IMR-90 (cell line): ENCODE measurements at regions not wholly inside any gene's neighbourhood (a gene's known extent, or its start where the extent isn't known, plus 50 kb on each side); places are given as distances from the start of the nearest gene placed in this dataset.
A peak's percentile ranks its signal among the peaks of the same experiment; 100 is the strongest.

Source experiments
- ATAC-seq: fragments of 200-7000 bp; cut with Tn5 transposase; 2 replicates; pipeline ENCODE4 v1.9.1; 2020; ENCODE audit warnings: low read depth, mild to moderate bottlenecking, moderate library complexity
- BruUV-seq: library from RNA; stranded (reverse); fragments of 400-500 nt; replicated peaks from 2 replicates; lab custom pipeline; 2021; lab: Mats Ljungman, UMichigan
- CTCF ChIA-PET: fragments of 300-600 bp; formaldehyde crosslinking; extraction: SDS; loops from one replicate; lab custom pipeline; 2021; ENCODE audit warnings: antibody characterized with exemption; lab: Yijun Ruan, JAX
- POLR2A ChIA-PET: fragments of 300-600 bp; sonication (Branson Sonifier 250); formaldehyde crosslinking; loops from one replicate; lab custom pipeline; 2022; ENCODE audit warnings: antibody characterized with exemption; ENCODE audit not compliant: unreplicated experiment; lab: Charles Lee
- DNase-seq: peaks from one replicate; pipeline ENCODE4 v3.0.0; 2013
- H2AFZ ChIP-seq: replicated peaks from 2 replicates; pipeline ENCODE3; 2013; ENCODE audit warnings: low read length, mild to moderate bottlenecking; ENCODE audit not compliant: poor library complexity
- H2AK5ac ChIP-seq: 2 replicates; pipeline ENCODE4 v1.6.1; 2013; ENCODE audit warnings: low read depth, low read length, inconsistent platforms
- H2AK9ac ChIP-seq: replicated peaks from 2 replicates; pipeline ENCODE3; 2013; ENCODE audit warnings: mild to moderate bottlenecking, low read depth, low read length, moderate library complexity; ENCODE audit not compliant: poor library complexity
- H2BK120ac ChIP-seq: 2 replicates; pipeline ENCODE4 v1.6.1; 2013; ENCODE audit warnings: low read depth, low read length, inconsistent platforms
- H2BK15ac ChIP-seq: 3 replicates; pipeline ENCODE4 v1.6.1; 2013; ENCODE audit warnings: low read depth, low read length, inconsistent platforms
- H2BK20ac ChIP-seq: 2 replicates; pipeline ENCODE4 v1.6.1; 2013; ENCODE audit warnings: low read depth, mild to moderate bottlenecking, inconsistent platforms, low read length, moderate library complexity
- H2BK5ac ChIP-seq: 2 replicates; pipeline ENCODE4 v1.6.1; 2013; ENCODE audit warnings: mild to moderate bottlenecking, low read depth, low read length, inconsistent platforms; ENCODE audit not compliant: poor library complexity, severe bottlenecking
- H3K14ac ChIP-seq: replicated peaks from 2 replicates; pipeline ENCODE4 v1.6.1; 2013; ENCODE audit warnings: low read depth, low read length, inconsistent platforms
- H3K18ac ChIP-seq: 2 replicates; pipeline ENCODE4 v1.6.1; 2013; ENCODE audit warnings: low read depth, low read length, control low read depth
- H3K23ac ChIP-seq: 2 replicates; pipeline ENCODE4 v1.6.1; 2013; ENCODE audit warnings: low read depth, low read length, inconsistent platforms
- H3K27ac ChIP-seq: 2 replicates; pipeline ENCODE4 v1.5.1; 2013; ENCODE audit warnings: mild to moderate bottlenecking, control low read depth, low read length; ENCODE audit not compliant: insufficient read depth
- H3K27me3 ChIP-seq: 2 replicates; pipeline ENCODE4 v1.6.1; 2013; ENCODE audit warnings: low read length; ENCODE audit not compliant: control insufficient read depth, insufficient read depth
- H3K36me3 ChIP-seq: 2 replicates; pipeline ENCODE4 v1.6.1; 2013; ENCODE audit warnings: low read length, mixed read lengths; ENCODE audit not compliant: control insufficient read depth, insufficient read depth
- H3K4ac ChIP-seq: 2 replicates; pipeline ENCODE4 v1.6.1; 2013; ENCODE audit warnings: low read depth, low read length, inconsistent platforms
- H3K4me1 ChIP-seq: 2 replicates; pipeline ENCODE4 v1.6.1; 2013; ENCODE audit warnings: low read length, mixed read lengths; ENCODE audit not compliant: control insufficient read depth, insufficient read depth
- H3K4me2 ChIP-seq: 2 replicates; pipeline ENCODE4 v1.6.1; 2013; ENCODE audit warnings: low read depth, mild to moderate bottlenecking, control low read depth, low read length, moderate library complexity
- H3K4me3 ChIP-seq: 2 replicates; pipeline ENCODE4 v1.5.1; 2013; ENCODE audit warnings: low read depth, mild to moderate bottlenecking, control low read depth, low read length, moderate library complexity; ENCODE audit not compliant: insufficient read depth
- H3K56ac ChIP-seq: 2 replicates; pipeline ENCODE4 v1.6.1; 2013; ENCODE audit warnings: low read length, inconsistent platforms; ENCODE audit not compliant: insufficient read depth; ENCODE audit errors: extremely low read depth
- H3K79me1 ChIP-seq, 2 experiments: 2 replicates each; pipeline ENCODE4 v1.6.1; 2013; ENCODE audit warnings: low read length in 2 of 2, inconsistent platforms in 1 of 2, low read depth in 1 of 2
- H3K9ac ChIP-seq: 2 replicates; pipeline ENCODE4 v1.6.1; 2013; ENCODE audit warnings: low read depth, low read length, control low read depth
- H3K9me1 ChIP-seq: 2 replicates; pipeline ENCODE4 v1.6.1; 2013; ENCODE audit warnings: low read length, inconsistent platforms; ENCODE audit not compliant: insufficient read depth
- H3K9me3 ChIP-seq: 2 replicates; pipeline ENCODE4 v1.6.1; 2013; ENCODE audit warnings: low read length; ENCODE audit not compliant: control insufficient read depth, insufficient read depth
- H4K20me1 ChIP-seq: 2 replicates; pipeline ENCODE4 v1.6.1; 2013; ENCODE audit warnings: low read length, inconsistent platforms; ENCODE audit not compliant: insufficient read depth
- H4K5ac ChIP-seq: 2 replicates; pipeline ENCODE4 v1.6.1; 2013; ENCODE audit warnings: mild to moderate bottlenecking, low read depth, low read length, control low read depth
- H4K8ac ChIP-seq, 2 experiments: 2 replicates each; pipeline ENCODE4 v1.6.1; 2013; ENCODE audit warnings: low read depth in 2 of 2, low read length in 2 of 2, control low read depth in 1 of 2, inconsistent platforms in 1 of 2
- H4K91ac ChIP-seq: 2 replicates; pipeline ENCODE4 v1.6.1; 2013; ENCODE audit warnings: low read depth, low read length, inconsistent platforms; ENCODE audit not compliant: insufficient read depth
- BHLHE40 ChIP-seq: fragments of 150-350 bp; IDR thresholded peaks from 2 replicates; pipeline ENCODE4 v1.6.1; 2016; ENCODE audit warnings: mild to moderate bottlenecking, low read depth, low read length
- CEBPB ChIP-seq: IDR thresholded peaks from 2 replicates; pipeline ENCODE4 v1.6.1; 2012; ENCODE audit warnings: low read depth, low read length, improper control_type of control experiment
- MAZ ChIP-seq: IDR thresholded peaks from 2 replicates; pipeline ENCODE4 v1.6.1; 2012; ENCODE audit warnings: low read depth, mild to moderate bottlenecking, low read length, improper control_type of control experiment, moderate library complexity, borderline replicate concordance
- POLR2A ChIP-seq: IDR thresholded peaks from 2 replicates; pipeline ENCODE4 v1.6.1; 2012; ENCODE audit warnings: mild to moderate bottlenecking, low read depth, low read length
- RAD21 ChIP-seq: IDR thresholded peaks from 2 replicates; pipeline ENCODE4 v1.6.1; 2012; ENCODE audit warnings: low read length, improper control_type of control experiment
- WGBS, 2 experiments: methylation state at CpG; one replicate each; pipeline versions ENCODE4 v1.1.5 to v1.1.7; 2013; ENCODE audit warnings: missing lambda C conversion rate in 2 of 2; ENCODE audit not compliant: insufficient read length in 1 of 2; ENCODE audit errors: extremely low coverage in 2 of 2; 5-methylcytosine and 5-hydroxymethylcytosine counted together
- dilution Hi-C: fragments of 300-500 bp; cut with HindIII; formaldehyde crosslinking; loops from one replicate; pipeline ENCODE4 v1.14.3; 2018; ENCODE audit warnings: low sequenced_read_pairs; ENCODE audit not compliant: unreplicated experiment
- in situ Hi-C: fragments of 300-500 bp; cut with MboI; formaldehyde crosslinking; loops from 3 replicates; pipeline ENCODE4 v1.14.3; 2019; ENCODE audit warnings: low sequenced_read_pairs, inconsistent platforms, mixed read lengths
- intact Hi-C: fragments of 100-400 bp; cut with micrococcal nuclease; formaldehyde crosslinking; loops from 2 replicates; pipeline ENCODE4 v1.10.0; 2022

DNA sequence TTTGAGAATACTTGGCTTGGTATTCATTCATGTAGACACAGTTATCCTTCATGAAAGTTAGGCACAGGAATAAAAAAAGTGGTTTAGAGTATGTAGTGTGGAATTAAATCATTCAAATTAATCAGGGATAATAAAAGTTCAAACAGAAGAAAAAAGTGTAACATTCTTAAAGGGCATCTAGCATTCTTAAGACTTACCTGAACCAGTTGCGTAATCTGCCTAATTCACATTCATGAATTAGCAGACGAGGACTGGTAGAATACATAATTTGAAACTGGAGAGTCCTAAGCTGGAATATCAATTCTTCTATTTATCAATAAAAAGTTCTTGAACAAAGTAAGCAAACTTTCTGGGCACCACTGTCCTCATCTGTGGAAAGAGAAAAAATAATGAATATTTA is 157.0 kb upstream of the DEPDC1 start:
- ATAC-seq: no peak
- H3K9me1 ChIP-seq: no peaks in the 10 kb centered on the region
- no peak overlapping the region for H3K4me2 ChIP-seq
- TF ChIP-seq MAZ (no peak), BHLHE40 (no peak), CEBPB (peak; percentile 72), POLR2A (no peak), RAD21 (no peak)
- intact Hi-C loops: no loop called here
- H4K91ac ChIP-seq: no peak overlapping the region
- WGBS, 2 experiments: no CpG with 5 or more reads among the region's 2 CpGs
- H3K18ac ChIP-seq: no peak overlapping the region
- DNase-seq: no peak
- no peaks in the 10 kb centered on the region for H3K79me1 ChIP-seq
- H2AK9ac ChIP-seq: no peak overlapping the region
- no peak overlapping the region for H4K5ac ChIP-seq
- ChIA-PET POLR2A (no interaction called here), CTCF (no interaction called here)
- no peak overlapping the region for H3K56ac ChIP-seq
- in situ Hi-C loops: no loop called here
- H2BK120ac ChIP-seq: no peak overlapping the region
- no peaks in the 10 kb centered on the region for H3K27me3 ChIP-seq
- dilution Hi-C loops: no loop called here
- no peak overlapping the region for H3K4me3 ChIP-seq
- no peak overlapping the region for H2AK5ac ChIP-seq
- H3K9me3 ChIP-seq: no peaks in the 10 kb centered on the region
- H3K9ac ChIP-seq: no peak overlapping the region
- no peaks in the 10 kb centered on the region for H4K20me1 ChIP-seq
- H4K8ac ChIP-seq: no peak overlapping the region
- H2BK20ac ChIP-seq: no peak overlapping the region
- no peak overlapping the region for H3K23ac ChIP-seq
- H3K14ac ChIP-seq: no peak overlapping the region
- no peaks in the 10 kb centered on the region for H3K4me1 ChIP-seq
- H3K27ac ChIP-seq: no peak overlapping the region
- no peaks in the 10 kb centered on the region for H3K36me3 ChIP-seq
- BruUV-seq: no TSS peak
- H2BK15ac ChIP-seq: no peak overlapping the region
- no peak overlapping the region for H2BK5ac ChIP-seq
- H2AFZ ChIP-seq: no peak overlapping the region
- H3K4ac ChIP-seq: no peak overlapping the region
